Fibroblast of the aortic adventitia (primary cell): ENCODE measurements at regions not wholly inside any gene's neighbourhood (a gene's known extent, or its start where the extent isn't known, plus 50 kb on each side); places are given as distances from the start of the nearest gene placed in this dataset.

ENCODE experiments used
- DNase-seq: peaks from one replicate; pipeline ENCODE4 v3.0.0-alpha.2; 2010; ENCODE audit warnings: low read depth
- H3K4me3 ChIP-seq: 2 replicates; pipeline ENCODE4 v1.5.1; 2011; ENCODE audit warnings: low read depth, mild to moderate bottlenecking, control low read depth, low read length, moderate library complexity
- CTCF ChIP-seq: IDR thresholded peaks from 2 replicates; pipeline ENCODE4 v1.5.1; 2011; ENCODE audit warnings: mild to moderate bottlenecking, low read length, control low read depth, inconsistent platforms; ENCODE audit not compliant: insufficient read depth

- H3K4me3 ChIP-seq: no peak overlapping the region
- no peak for TF ChIP-seq CTCF
- no peak for DNase-seq
These were observed 140.2 kb downstream of the SLIT2 start for GRCh38 chr4:20391912-20392311.

DNA sequence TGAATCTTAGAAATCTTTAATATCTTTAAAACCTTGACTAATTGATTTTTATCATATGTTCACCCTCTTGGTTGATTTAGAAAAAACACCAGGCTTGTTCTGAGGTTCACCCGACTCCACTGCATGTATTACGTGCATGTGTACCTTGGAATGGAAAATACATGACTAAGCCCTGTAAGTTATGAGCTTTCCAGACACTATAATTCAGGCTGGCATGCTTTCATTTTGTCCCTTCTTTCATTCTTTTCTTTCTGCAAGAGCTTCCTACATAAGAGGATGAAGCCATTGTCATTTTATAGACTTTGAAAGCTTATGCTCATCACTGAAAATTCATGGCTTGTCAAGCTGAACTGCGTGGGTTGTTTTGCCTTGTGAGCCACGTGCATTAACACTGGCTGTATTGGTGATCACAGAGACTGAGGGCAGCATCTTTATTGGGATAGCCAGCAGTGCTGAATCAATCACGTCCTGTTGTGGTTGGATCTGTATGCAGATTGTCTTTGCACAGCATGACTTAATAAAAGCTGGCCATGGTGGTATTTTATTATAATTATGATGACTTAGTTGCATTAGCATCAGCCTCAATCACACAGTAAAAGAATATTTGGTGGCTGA lies 141.9 kb downstream of the SLIT2 start:
- peak overlapping the region; percentile 49 for H3K4me3 ChIP-seq
- no peak for TF ChIP-seq CTCF
- DNase-seq: peak; percentile 70

GRCh38 chr4:20394512-20394911 lies 142.8 kb downstream of the SLIT2 start:
- DNase-seq: no peak
- TF ChIP-seq CTCF: no peak
- H3K4me3 ChIP-seq: no peak overlapping the region

- peak; percentile 53 for DNase-seq
- peak; percentile 69 for TF ChIP-seq CTCF
- H3K4me3 ChIP-seq: no peak overlapping the region
These were observed 143.6 kb downstream of the SLIT2 start for GRCh38 chr4:20395160-20395773.

DNA sequence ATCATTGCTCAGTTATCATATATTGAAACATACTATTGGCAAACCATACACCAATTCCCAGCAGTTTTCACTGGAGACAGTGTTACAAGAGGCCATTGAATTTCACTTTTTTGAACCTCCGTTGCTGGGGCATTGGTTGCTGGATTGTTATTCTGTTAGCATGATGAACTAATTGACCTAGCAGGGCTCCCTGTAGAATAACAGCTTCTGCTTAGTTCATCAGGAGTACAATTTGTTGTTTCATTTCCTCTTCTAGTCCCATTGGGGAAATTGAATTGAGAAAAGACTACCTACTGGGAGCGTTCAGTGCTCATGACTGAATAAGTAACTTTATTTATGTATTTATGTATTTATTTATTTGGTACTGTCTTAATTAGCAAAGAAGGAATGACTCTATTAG lies 151.6 kb downstream of the SLIT2 start:
- no peak overlapping the region for H3K4me3 ChIP-seq
- no peak for TF ChIP-seq CTCF
- DNase-seq: no peak

DNA sequence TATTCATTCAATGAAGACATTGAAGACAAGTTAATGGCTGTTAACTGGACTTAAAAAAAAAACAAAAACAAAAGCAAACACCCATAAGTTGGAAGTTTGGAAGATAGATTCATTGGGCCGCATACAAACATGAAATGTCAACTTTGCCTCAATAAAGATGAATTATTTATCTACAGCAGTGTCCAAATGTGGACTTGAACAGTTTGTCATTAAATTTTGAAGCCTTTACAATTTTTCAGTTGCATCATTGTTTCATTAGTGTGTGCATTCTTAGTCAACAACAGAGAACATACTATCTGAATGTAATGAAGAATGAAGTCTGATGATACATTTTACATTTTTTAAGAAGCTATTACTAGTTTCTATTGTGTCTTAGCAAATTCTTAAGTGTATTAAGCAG lies 152.1 kb downstream of the SLIT2 start:
- no peak for TF ChIP-seq CTCF
- DNase-seq: no peak

DNA sequence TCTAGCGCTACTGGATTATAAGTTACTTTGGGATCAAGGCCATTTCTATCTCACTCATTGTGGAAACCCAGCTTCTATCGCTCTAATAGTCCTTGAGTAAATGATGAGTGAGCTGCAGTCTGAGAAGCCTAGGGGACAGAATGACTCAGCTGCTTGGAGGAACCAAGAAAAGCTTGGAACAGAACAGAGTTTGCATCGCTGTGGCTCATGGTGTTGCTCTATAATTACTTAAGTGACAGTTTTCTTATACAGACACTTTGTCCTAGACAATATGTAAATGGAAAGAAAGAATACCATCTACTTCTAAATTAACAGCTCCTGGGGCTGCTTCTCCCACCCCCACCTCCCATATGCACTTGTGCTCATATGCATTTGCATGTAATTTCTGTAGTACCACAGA lies 156.9 kb downstream of the SLIT2 start:
- H3K4me3 ChIP-seq: no peak overlapping the region
- peak; percentile 69 for DNase-seq
- no peak for TF ChIP-seq CTCF

More for the DNA sequence above, 152.1 kb downstream of the SLIT2 start:
- no peak overlapping the region for H3K4me3 ChIP-seq
